Mucosa of descending colon (tissue), 3 donors: ENCODE measurements at regions not wholly inside any gene's neighbourhood (a gene's known extent, or its start where the extent isn't known, plus 50 kb on each side); places are given as distances from the start of the nearest gene placed in this dataset.

ENCODE experiments used
- ATAC-seq: fragments of 200-7000 bp; cut with Tn5 transposase; one replicate; pipeline ENCODE4 v1.9.1; 2020; ENCODE audit warnings: mild to moderate bottlenecking, moderate library complexity
- DNase-seq, 3 donors: peaks; one replicate each; pipeline ENCODE4 v3.0.0-alpha.2; 2020
- H3K36me3 ChIP-seq: fragments of 200-600 bp; one replicate; pipeline ENCODE4 v1.8.0; 2021; ENCODE audit warnings: low read depth, mild to moderate bottlenecking
- H3K4me1 ChIP-seq: fragments of 200-600 bp; one replicate; pipeline ENCODE4 v1.8.0; 2021; ENCODE audit warnings: low read depth, mild to moderate bottlenecking
- H3K4me3 ChIP-seq: fragments of 200-600 bp; one replicate; pipeline ENCODE4 v1.8.0; 2021; ENCODE audit warnings: mild to moderate bottlenecking
- H3K9me3 ChIP-seq: fragments of 200-600 bp; one replicate; pipeline ENCODE4 v1.8.0; 2021; ENCODE audit warnings: mild to moderate bottlenecking
- CTCF ChIP-seq: fragments of 200-600 bp; IDR thresholded peaks from one replicate; pipeline ENCODE4 v1.8.0; 2022; ENCODE audit warnings: antibody characterized with exemption, mild to moderate bottlenecking
- intact Hi-C, 2 donors: fragments of 100-400 bp; cut with DNase I in 1 of 2; cut with micrococcal nuclease in 1 of 2; formaldehyde crosslinking; loops; one replicate each; pipeline versions ENCODE4 v1.11.0 to v1.11.1; 2022; cut with DNase I, micrococcal nuclease
- donor health status: DM: no; HTN: no; CAD: no; lungs with moderate emphysema.
- donor health status: DM: no; HTN: no; CAD: no.
- donor health status: DM: no; HTN: yes; CAD: no.

GRCh38 chr6:169893624-169894023, 142.2 kb downstream of the ERMARD start:
- no peaks in the 10 kb centered on the region for H3K9me3 ChIP-seq
- TF ChIP-seq CTCF: no peak
- H3K36me3 ChIP-seq: no peaks in the 10 kb centered on the region
- H3K4me3 ChIP-seq: no peak overlapping the region
- intact Hi-C loops: no loop called here
- no peaks in the 10 kb centered on the region for H3K4me1 ChIP-seq
- no peak for DNase-seq
- no peak for ATAC-seq

GRCh38 chr6:169891846-169892245, 140.4 kb downstream of the ERMARD start:
- Histone ChIP-seq H3K36me3 (no peaks in the 10 kb centered on the region), H3K4me1 (no peaks in the 10 kb centered on the region), H3K4me3 (no peak overlapping the region), H3K9me3 (no peaks in the 10 kb centered on the region)
- no peak for DNase-seq
- intact Hi-C loops: no loop called here
- ATAC-seq: no peak
- TF ChIP-seq CTCF: no peak

GRCh38 chr6:169891421-169891820, 140.0 kb downstream of the ERMARD start:
- ATAC-seq (no peak), DNase-seq (no peak)
- intact Hi-C loops: no loop called here
- Histone ChIP-seq H3K4me1 (no peaks in the 10 kb centered on the region), H3K4me3 (no peak overlapping the region), H3K36me3 (no peaks in the 10 kb centered on the region), H3K9me3 (no peaks in the 10 kb centered on the region)
- TF ChIP-seq CTCF: no peak

- H3K36me3 ChIP-seq: no peaks in the 10 kb centered on the region
- no peaks in the 10 kb centered on the region for H3K9me3 ChIP-seq
- no peaks in the 10 kb centered on the region for H3K4me1 ChIP-seq
- intact Hi-C loops: no loop called here
- no peak for ATAC-seq
- no peak for TF ChIP-seq CTCF
- no peak for DNase-seq
- no peak overlapping the region for H3K4me3 ChIP-seq
These were observed 139.5 kb downstream of the ERMARD start for GRCh38 chr6:169890901-169891300.

- ATAC-seq (no peak), DNase-seq (no peak)
- no peaks in the 10 kb centered on the region for H3K4me1 ChIP-seq
- H3K4me3 ChIP-seq: no peak overlapping the region
- no peaks in the 10 kb centered on the region for H3K36me3 ChIP-seq
- no peak for TF ChIP-seq CTCF
- H3K9me3 ChIP-seq: no peaks in the 10 kb centered on the region
- intact Hi-C loops: no loop called here
These were observed 138.6 kb downstream of the ERMARD start for GRCh38 chr6:169890049-169890448.

GRCh38 chr6:169887529-169888140, 136.2 kb downstream of the ERMARD start:
- Histone ChIP-seq H3K4me3 (no peak overlapping the region), H3K4me1 (no peaks in the 10 kb centered on the region), H3K9me3 (no peaks in the 10 kb centered on the region), H3K36me3 (no peaks in the 10 kb centered on the region)
- ATAC-seq (no peak), DNase-seq (no peak)
- intact Hi-C loops: no loop called here
- TF ChIP-seq CTCF: no peak
